COR-L47 (cell line): ENCODE measurements at regions not wholly inside any gene's neighbourhood (a gene's known extent, or its start where the extent isn't known, plus 50 kb on each side); places are given as distances from the start of the nearest gene placed in this dataset.

Source experiments
- DNase-seq: peaks from one replicate; lab custom pipeline; 2025; lab: John Stamatoyannopoulos, UW

DNA sequence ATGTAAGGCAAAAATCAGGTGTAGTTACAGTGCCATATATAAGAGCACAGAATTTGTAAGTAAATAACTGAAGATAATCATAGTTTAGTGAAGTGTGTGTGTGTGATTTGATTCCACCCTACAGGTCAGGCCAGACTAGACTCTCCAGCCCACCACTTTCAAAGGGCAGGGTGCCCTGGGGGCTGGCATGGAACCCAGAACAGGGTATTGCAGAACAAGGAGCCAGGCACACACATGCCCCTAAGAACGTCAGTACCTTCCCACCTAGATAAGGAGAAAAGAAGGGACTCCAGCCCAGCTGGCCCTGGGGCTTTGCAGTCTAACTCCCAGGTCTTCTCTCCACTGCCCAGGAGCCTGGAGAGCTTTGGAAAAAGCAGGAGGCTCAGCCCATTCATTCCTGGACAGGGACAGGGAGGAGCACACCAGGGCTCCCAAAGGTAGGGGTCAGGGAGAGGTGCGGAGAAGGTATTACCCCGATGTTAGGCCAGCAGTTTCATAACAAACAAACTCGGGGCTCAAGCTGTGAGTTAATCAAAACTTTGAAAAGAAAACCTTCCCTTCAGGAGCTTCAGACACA, 149.7 kb upstream of the VANGL1 start:
- no peak for DNase-seq

DNA sequence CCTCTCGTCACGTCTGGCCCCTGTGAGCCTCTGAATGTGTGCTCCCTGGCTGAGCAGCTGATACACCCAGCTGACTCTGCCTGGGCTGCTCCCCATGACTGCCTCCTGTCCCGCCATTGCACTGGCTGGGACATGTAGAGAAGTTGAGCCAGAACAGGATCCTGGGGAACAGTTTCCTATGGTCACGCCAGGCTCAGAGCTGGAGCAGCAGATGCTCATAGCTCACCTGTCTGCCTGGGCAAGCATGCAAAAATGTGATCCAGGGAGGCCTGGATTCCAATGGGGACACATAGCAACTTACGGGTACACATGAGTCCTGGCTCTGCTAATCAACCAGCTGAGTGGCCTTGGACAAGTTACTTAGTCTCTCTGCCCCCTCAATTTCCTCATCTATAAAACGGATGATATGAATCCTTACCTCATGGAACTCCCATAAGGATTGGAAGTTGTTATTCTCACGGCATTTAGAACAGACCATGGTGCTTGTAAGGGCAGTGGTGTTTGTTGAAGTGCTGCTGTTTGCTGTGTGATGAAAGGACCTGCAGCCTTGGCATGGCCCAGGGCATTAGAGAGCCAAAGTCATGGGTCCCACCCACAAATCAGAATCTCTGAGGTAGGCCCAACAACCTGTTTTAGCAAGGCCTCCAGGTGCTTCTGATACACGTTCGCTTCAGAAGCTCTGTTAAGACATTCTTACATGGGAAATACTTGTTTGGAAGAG, 150.3 kb upstream of the VANGL1 start:
- DNase-seq: no peak

DNA sequence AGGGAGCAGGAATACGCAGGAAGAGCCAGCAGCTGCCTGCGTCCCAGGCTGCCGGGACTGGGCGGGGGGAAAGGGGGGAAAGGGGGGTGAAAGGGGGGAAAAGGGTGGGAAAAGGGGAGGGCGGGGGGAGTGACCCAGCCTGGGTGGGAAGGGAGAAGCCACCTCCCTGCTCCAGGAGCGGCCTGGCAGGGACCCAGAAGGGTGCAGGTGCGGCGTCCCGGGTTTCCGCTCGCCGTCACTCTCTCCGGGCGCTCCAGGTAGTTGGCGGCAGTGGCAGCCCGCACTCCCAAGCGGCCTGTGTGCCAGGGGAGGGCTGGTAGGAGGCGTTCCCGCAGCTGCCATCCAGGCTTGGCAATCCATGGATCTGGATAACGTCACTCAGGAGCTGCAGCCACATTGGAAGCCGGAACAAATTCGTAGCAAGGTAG, 141.0 kb upstream of the NGF start:
- DNase-seq: peak; percentile 85

DNA sequence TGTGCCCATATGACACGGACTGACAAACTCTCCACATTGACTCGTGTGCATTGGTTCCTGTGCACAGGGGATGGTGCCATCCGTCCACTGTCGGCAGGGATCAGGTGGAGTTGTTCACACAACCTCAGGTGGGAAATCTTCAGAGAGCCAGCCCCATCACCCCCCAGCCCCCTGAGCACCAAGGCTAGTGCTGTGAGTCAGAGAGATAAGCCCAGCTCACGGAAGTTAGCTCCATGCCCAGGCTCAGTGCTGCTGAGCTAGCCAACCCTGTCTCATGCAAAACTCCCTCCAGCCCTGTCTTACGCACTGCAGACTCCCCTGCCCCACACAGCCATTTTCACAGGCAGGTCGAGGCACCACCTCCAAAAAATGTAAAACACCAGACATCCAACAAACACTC, 139.0 kb upstream of the NGF start:
- no peak for DNase-seq

DNA sequence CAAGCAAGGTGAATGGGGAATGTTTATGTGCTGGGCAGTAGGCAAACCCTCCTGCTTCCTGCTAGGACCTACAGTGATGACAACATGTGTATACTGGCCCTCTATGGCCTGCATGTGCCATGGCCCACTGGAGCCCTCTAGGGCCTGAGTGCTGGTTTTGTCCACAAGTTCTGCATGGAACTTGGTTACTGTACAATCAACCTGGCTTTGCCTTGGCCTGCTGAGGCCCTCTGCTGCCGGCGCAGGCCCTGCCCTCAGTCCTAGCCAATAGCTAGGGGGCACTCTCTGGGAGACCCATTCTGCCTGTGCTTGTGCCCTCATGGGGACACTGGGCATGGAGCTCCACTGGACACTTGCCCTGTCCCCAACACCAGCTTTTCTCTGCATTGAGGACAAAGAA, 138.6 kb upstream of the NGF start:
- no peak for DNase-seq

DNA sequence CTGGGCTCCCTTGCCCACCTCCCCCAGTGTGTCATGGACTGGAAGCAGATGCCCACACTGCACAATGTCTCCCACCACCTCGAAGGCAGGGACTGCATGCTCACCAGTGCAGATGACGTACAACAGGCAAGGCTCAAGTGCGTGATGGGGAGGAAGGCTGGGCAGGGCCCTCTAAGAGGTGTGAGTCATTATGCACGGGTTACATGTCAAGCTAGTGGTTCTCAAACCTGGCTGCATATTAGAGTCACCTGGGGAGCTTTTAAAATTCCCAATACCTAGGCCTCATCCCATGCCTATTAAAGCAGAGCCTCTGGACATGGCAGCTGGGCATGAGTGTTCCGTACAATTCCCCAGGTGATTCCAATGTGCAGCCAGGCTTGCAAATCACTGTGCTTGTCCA, 137.9 kb upstream of the NGF start:
- no peak for DNase-seq

DNA sequence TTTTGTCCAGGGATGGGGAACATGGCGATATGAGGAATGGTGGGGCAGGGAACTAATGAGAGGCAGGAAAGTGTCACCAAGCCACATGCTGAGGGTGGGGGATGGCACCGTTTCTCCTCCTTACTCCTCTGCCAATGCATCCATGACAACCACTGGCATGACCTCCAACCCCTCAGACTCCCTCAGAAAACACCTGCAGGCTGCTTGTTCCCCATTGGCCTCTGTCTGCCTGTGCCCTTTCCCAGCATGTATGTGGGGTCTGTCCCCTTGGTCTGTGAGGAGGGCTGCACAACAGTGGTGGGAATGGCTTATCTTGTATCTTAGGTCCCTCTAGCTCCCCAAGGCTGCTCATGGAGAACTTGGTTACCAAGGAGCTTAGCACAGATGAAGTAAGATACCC, 137.2 kb upstream of the NGF start:
- DNase-seq: no peak

DNA sequence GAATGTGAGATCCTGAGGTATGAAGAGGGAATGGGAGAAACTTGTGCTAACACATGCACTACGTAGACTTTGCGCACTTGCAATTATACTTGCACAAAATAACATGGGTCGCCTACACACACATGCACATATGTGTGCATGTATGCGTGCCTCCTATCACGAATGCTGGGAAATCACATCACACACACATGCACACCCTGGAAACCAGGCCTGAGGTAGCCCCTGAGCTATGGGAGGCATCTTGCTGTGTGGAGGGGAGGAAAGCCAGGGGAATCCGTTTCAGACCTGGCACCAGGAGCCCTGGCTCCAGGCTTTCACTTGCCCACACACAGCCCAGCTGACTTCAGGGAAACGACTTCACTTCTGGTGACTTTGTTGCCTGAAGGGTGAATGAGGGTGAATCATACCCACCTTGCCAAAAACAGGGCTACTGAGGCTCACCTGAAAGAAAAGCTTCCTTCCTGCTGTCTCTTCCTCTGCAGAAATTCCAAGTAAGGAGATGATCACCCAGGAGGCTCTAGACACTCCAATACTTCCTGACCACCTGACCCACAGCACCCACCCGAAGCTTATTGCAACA, 136.0 kb upstream of the NGF start:
- DNase-seq: no peak

DNA sequence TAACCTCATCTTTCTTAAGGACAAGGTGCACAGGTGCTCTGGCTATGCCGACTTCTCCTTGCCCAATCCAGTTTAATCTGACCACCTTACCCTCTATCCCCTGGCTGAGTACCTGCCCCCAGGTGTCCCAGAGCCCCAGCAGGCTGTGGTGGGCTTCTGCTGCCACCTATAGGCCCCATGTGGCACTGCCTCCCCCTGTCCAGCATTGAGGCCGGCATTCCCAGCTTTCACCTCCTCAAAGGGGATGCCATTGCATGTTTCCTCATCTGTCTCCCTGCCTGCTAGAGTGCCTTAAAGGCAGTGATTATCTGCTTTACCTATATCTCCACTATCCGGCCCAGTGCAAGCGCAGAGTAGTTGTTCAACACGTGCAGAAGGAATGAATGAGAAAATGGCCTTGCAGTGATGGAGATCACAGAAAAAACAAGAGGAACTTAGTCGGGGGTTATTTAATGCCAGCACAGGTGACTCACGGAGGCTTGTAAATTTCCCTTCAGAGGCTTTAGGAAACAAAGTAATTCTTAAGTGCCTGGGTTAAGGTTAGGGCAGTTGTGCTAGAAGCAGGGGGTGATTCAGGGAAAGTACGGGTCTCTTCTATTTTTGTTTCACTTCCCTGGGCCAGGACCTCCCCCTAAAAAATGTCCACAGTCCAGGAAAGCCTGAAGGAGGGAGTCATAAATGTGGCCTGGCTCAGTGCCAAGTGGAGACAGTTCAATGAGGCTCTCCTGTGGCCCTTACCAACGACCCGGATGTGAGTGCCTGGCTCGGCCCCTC, 131.8 kb upstream of the NGF start:
- peak; percentile 57 for DNase-seq

DNA sequence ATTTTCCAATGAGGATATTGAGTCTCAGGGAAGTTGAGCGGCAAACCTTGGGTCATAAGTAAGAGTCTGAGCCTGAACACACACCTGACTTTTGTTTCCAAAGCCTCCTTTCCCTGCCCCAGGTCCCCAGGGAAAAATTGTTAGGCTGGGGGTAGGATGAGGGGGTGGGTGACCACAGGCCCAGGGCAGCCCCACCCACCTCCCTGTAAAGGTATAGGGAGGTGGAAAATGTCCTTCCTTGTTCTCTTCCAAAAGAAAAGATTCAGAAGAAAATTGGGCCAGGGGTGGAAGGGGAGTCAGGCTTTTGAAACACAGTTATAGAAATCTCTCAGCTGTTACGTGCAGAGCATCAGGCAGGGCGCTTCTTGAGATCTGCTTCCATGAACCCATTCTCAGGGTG, 129.7 kb upstream of the NGF start:
- no peak for DNase-seq

DNA sequence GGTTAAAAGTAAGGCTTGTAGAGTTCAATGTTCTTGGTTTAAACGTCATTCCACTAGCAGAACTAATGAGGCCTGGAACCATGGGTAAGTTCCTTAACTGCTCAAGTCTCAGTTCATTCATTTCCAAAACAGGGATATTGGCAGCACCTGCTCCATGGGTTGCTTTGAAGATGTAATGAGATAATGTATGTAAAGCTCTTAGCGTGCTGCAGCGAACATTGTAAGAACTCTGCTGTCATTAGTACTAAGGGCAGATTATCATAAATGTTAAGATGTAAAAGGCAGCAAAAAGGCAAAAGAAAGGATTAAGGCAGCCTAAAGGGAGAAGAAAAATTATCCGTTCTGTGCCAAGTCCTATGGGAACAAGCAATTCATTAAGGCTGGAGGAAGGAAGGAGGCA, 129.1 kb upstream of the NGF start:
- no peak for DNase-seq

DNA sequence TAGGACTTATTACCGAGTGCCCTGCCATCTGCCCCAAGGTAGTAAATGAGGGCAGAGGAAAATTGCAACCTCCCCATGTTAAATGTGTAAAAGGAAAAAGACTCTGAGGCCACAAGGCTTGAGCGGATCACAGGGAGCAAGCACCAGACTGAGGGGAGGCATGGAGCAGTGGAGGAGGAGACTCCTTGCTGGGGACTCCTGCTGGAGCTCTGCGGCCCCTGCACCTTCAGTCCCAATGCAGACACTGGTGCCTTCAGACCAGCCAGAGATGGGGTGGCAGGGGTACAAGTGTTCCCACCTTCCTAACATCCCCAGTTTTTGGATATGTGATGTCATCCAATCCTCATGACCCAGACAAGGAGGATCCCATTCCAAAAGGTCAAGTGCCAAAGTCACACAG, 128.4 kb upstream of the NGF start:
- no peak for DNase-seq

DNA sequence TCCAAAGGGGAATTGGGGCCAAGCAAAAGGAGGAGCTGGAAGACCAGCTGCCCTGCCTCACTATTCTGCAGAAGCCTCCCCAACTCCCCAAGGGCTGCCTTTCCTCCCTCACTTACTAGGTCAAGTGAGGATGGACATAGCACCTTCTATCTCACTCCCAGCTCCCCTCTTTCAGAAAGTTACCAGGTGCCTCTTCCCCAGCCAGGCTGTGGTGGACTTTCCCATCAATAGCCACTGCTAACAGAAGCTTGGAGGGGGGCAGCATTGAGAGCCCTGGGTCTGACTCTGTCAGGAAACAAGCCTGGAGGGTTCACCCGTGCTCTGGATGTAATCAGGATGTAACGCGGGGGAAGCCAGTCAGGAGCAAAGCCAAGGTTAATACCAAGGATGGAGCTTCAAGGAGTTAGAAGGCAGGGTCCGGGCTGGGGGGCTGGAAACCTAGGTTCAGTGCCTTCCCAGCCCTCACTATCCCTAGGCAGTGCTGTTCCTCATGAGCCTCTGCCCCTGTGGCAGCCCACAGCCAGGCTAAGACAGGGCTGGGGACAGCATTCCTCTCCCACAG, 127.8 kb upstream of the NGF start:
- no peak for DNase-seq

DNA sequence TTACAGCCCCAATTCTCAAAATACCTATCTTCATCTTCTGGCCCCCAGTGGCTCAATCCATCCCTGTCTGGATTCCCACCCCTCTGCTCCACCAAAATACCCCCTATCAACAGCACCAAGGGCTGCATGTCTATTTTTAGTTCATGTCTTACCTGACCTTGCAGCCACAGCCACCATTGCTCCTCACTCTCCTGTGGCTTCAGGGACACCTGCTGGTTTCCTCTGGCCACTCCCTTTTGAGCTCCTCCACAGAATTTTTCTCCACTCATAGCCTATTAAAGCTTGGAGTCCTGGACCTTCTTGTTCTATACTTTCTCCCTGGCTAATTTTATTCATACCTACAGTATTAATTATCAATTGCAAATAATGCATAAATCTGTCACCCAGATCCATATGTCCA, 125.3 kb upstream of the NGF start:
- DNase-seq: peak; percentile 15

DNA sequence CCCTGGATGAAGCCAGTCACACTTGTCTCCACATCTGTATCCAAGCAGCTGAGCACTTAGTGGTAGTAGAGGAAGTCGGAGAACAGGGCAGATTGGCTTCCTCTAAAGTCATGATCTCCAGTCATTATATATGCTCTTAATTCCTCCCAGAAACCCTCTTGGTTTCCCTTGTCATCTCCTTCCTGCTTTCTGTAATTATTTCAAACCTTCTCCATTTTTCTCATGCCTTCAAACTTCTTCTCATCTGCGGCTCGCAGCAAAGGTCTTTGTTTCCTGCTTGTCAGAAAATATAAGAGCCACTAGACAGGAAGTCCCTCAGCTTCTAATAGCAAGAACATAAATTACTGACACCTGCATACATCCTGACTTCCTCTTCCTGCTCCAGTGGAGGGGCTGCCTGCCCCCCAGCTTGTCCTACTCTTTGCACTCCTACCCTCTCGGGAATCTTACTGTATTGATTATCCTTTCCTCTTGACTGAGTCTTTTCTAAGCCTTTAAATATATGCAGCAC, 124.6 kb upstream of the NGF start:
- DNase-seq: no peak

DNA sequence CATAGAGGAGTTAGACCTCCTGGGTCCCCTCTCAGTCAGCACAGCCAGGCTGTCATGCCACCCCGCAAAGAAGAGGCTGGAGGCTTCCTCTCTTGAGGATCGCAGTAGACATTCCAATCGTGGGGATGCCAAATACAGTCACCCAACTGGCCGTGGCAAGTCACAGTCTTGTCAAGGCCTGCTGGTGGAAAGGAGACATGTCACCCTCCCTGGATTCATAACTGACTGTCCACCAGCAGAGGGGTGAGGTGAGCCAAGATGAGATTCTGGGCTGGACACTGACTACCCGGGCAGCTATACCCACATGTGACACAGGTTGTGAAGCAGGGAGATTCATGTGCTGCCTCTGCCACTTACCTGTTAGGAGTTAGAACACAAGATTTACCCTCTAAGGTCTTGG, 123.5 kb upstream of the NGF start:
- no peak for DNase-seq

DNA sequence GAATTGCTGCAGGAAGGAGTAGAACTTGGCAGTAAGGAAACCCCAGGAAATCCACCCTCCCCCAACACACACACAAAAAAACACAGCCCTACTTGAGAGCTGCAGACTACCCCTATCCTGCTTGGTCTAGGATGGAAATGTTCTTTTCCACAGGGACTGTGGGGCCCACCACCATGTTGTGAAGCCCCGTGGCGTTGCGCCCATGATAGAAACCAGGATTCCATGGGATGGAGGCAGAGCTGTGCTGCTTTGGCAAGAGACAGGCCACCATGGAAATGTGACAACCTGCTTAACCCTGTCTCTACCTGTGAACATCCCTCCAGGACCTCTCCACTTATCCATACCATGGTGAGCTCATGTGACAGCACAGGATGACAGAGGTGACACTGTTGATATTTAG, 121.1 kb upstream of the NGF start:
- no peak for DNase-seq

DNA sequence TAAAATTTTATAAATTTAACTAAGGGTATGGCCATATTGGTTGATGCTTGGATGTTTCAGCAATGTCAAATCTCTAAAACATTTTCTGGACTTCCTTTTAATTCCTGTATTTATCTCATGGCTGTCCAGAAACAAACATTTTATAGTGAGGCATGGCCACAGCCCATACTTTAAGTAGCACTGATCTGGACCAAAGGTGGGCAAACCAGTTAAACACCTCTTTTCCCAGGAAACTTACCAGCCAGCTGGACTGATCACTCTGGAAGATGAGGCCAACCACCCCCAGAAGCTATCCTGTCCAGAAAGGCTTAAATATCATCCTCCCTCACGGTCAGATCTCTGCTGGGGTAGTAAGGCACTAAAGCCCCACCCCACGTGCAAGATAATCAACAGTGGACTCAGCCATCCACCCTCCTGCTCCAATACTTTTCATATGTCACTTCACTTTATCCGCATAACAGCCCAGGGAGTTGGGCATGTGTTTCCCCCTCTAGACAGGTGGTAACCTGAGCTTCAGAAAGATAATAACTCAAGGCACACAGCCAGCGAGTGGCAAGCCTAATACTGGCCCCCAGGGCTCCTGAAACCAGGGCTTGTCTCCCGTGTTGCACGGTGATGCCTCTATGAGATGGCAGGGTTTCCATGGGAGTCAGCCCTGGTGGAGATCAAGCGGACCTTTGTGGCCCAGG, 120.5 kb upstream of the NGF start:
- DNase-seq: peak; percentile 42

DNA sequence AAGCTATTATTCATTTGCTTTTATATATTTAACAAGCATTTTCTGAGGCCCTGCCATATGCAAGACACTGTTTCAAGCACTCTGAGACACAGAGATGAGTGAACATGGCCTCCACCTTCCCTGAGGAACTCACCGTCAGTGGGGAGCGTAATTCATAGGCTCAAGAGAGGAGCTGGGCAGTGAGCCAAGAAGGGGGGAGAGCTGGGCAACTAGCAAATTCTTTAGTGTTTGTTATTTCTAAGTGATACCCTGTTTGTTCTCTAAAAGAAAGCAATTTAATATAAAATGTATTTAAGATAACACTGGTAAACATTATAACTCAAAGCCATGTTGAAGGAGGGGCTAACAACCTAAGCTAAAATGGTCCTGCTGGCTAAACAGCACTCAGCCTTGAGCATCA, 119.2 kb upstream of the NGF start:
- peak; percentile 70 for DNase-seq

DNA sequence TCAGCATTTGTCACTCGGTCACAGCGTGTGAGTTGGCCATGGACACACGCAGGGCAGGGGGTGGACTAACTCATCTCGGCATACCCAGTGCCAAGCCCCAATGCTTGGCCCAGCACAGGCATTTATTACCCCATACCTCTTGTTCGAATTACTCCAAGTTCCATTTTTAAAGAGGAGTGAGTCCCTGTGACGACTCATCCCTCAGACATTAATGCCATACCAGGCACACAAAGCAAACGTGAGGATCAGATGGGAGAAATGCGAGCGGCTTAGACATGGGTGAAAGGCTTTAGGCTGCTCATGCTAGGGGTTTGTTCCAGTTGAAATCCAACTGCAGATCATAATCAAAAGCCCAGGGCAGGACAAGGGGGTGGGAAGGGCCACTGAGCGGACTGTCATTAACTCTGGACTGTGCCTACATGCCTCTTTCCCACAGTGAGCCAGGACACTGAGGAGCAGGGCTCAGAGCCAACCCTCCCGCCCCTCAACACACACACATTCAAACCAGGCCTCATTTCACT, 118.5 kb upstream of the NGF start:
- peak; percentile 16 for DNase-seq

DNA sequence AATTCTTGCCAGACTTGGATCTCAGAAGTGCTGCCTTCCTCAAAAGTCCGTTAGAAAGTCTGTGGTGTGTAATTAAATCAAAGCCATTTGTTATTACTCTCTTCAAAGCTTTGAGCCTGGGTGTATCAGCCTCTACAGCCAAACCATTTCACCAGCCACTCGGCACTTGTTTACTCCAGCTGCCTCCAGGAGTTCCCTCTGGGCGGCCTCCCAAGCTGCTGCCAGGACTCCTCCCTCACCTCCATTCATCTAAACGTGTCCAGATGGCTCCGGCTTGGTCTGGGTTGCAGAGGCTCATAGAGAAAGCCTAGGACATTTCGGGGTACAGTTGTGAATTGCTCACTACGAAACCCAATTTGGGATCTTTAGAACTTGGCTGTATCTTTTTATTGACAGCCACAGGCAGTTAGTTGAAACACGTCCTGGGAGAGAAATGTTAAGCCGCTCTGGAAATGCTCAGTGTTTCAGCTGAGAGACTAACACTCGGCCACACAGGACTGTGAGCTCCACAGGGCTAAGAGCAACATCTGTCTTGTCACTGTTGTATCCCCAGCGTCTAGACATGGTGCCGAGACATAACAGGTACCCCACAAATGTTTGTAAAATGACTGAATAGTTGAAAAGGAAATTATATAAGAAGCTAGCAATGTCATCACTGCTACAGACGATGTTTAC, 116.9 kb upstream of the NGF start:
- peak; percentile 80 for DNase-seq
